ENCODE measurements at regions not wholly inside any gene's neighbourhood (a gene's known extent, or its start where the extent isn't known, plus 50 kb on each side); places are given as distances from the start of the nearest gene placed in this dataset.

- ChIA-PET POLR2A (no interaction called here), CTCF (no interaction called here)
- DNase-seq = no peak
- H3K4me3 Mint-ChIP-seq = no peak overlapping the region
- ATAC-seq = no peak
- no peaks in the 10 kb centered on the region for H3K9me3 Mint-ChIP-seq (ENCODE audit: insufficient read depth)
- H3K27me3 Mint-ChIP-seq (ENCODE audit: low read depth) = no peaks in the 10 kb centered on the region
- H3K27ac Mint-ChIP-seq = no peak overlapping the region
- no peaks in the 10 kb centered on the region for H3K36me3 Mint-ChIP-seq (ENCODE audit: low read depth)
- H3K4me1 Mint-ChIP-seq (ENCODE audit: low read depth) = no peaks in the 10 kb centered on the region
Observed at GRCh38 chr2:120942658-120943057, 207.0 kb downstream of the GLI2 start.

GRCh38 chr2:120943403-120944034, 207.9 kb downstream of the GLI2 start:
- H3K36me3 Mint-ChIP-seq (ENCODE audit: low read depth) = no peaks in the 10 kb centered on the region
- no peak for ATAC-seq
- DNase-seq = no peak
- peak overlapping the region; percentile 24 for H3K27ac Mint-ChIP-seq
- no peaks in the 10 kb centered on the region for H3K27me3 Mint-ChIP-seq (ENCODE audit: low read depth)
- no peak overlapping the region for H3K4me3 Mint-ChIP-seq
- POLR2A ChIA-PET = no interaction called here
- no peaks in the 10 kb centered on the region for H3K4me1 Mint-ChIP-seq (ENCODE audit: low read depth)
- H3K9me3 Mint-ChIP-seq (ENCODE audit: insufficient read depth) = no peaks in the 10 kb centered on the region
- CTCF ChIA-PET = no interaction called here

- DNase-seq (no peak), ATAC-seq (no peak)
- CTCF ChIA-PET = no interaction called here
- Mint-ChIP-seq H3K27me3 (ENCODE audit: low read depth) (no peaks in the 10 kb centered on the region), H3K9me3 (ENCODE audit: insufficient read depth) (no peaks in the 10 kb centered on the region), H3K36me3 (ENCODE audit: low read depth) (no peaks in the 10 kb centered on the region), H3K4me1 (ENCODE audit: low read depth) (no peaks in the 10 kb centered on the region), H3K4me3 (no peak overlapping the region), H3K27ac (no peak overlapping the region)
- POLR2A ChIA-PET = no interaction called here
Observed at GRCh38 chr2:120944575-120944974, 208.9 kb downstream of the GLI2 start.

- Mint-ChIP-seq H3K4me1 (ENCODE audit: low read depth) (no peaks in the 10 kb centered on the region), H3K27ac (no peak overlapping the region), H3K9me3 (ENCODE audit: insufficient read depth) (no peaks in the 10 kb centered on the region), H3K36me3 (ENCODE audit: low read depth) (no peaks in the 10 kb centered on the region), H3K4me3 (no peak overlapping the region), H3K27me3 (ENCODE audit: low read depth) (no peaks in the 10 kb centered on the region)
- no peak for DNase-seq
- ChIA-PET CTCF (no interaction called here), POLR2A (no interaction called here)
- no peak for ATAC-seq
Observed at GRCh38 chr2:120945091-120945490, 209.4 kb downstream of the GLI2 start.

GRCh38 chr2:120945832-120946499, 210.3 kb downstream of the GLI2 start:
- no peak overlapping the region for H3K4me3 Mint-ChIP-seq
- H3K27me3 Mint-ChIP-seq (ENCODE audit: low read depth) = no peaks in the 10 kb centered on the region
- H3K27ac Mint-ChIP-seq = no peak overlapping the region
- ATAC-seq (no peak), DNase-seq (no peak)
- H3K36me3 Mint-ChIP-seq (ENCODE audit: low read depth) = no peaks in the 10 kb centered on the region
- H3K9me3 Mint-ChIP-seq (ENCODE audit: insufficient read depth) = no peaks in the 10 kb centered on the region
- H3K4me1 Mint-ChIP-seq (ENCODE audit: low read depth) = no peaks in the 10 kb centered on the region
- ChIA-PET CTCF (no interaction called here), POLR2A (no interaction called here)

GRCh38 chr2:120947327-120947726, 211.7 kb downstream of the GLI2 start:
- no peak overlapping the region for H3K4me3 Mint-ChIP-seq
- CTCF ChIA-PET = no interaction called here
- H3K36me3 Mint-ChIP-seq (ENCODE audit: low read depth) = no peaks in the 10 kb centered on the region
- H3K27me3 Mint-ChIP-seq (ENCODE audit: low read depth) = no peaks in the 10 kb centered on the region
- DNase-seq (no peak), ATAC-seq (no peak)
- POLR2A ChIA-PET = interaction anchor here (0.6 kb wide), 1 partner anchor 8 kb away, joined by 3 read pairs; no protein-coding TSS in a partner anchor
- H3K27ac Mint-ChIP-seq = no peak overlapping the region
- no peaks in the 10 kb centered on the region for H3K9me3 Mint-ChIP-seq (ENCODE audit: insufficient read depth)
- H3K4me1 Mint-ChIP-seq (ENCODE audit: low read depth) = no peaks in the 10 kb centered on the region

GRCh38 chr2:120947982-120948661, 212.5 kb downstream of the GLI2 start:
- no peak overlapping the region for H3K27ac Mint-ChIP-seq
- DNase-seq (no peak), ATAC-seq (no peak)
- no peak overlapping the region for H3K4me3 Mint-ChIP-seq
- no peaks in the 10 kb centered on the region for H3K27me3 Mint-ChIP-seq (ENCODE audit: low read depth)
- H3K36me3 Mint-ChIP-seq (ENCODE audit: low read depth) = no peaks in the 10 kb centered on the region
- no peaks in the 10 kb centered on the region for H3K4me1 Mint-ChIP-seq (ENCODE audit: low read depth)
- ChIA-PET POLR2A (interaction anchor here (0.6 kb wide), 1 partner anchor 9 kb away, joined by 3 read pairs; no protein-coding TSS in a partner anchor), CTCF (no interaction called here)
- no peaks in the 10 kb centered on the region for H3K9me3 Mint-ChIP-seq (ENCODE audit: insufficient read depth)

- no peaks in the 10 kb centered on the region for H3K27me3 Mint-ChIP-seq (ENCODE audit: low read depth)
- DNase-seq (no peak), ATAC-seq (no peak)
- H3K4me1 Mint-ChIP-seq (ENCODE audit: low read depth) = no peaks in the 10 kb centered on the region
- POLR2A ChIA-PET = no interaction called here
- CTCF ChIA-PET = no interaction called here
- no peak overlapping the region for H3K27ac Mint-ChIP-seq
- no peak overlapping the region for H3K4me3 Mint-ChIP-seq
- no peaks in the 10 kb centered on the region for H3K36me3 Mint-ChIP-seq (ENCODE audit: low read depth)
- H3K9me3 Mint-ChIP-seq (ENCODE audit: insufficient read depth) = no peaks in the 10 kb centered on the region
Observed at GRCh38 chr2:120948662-120949011, 213.0 kb downstream of the GLI2 start.

- no peak overlapping the region for H3K27ac Mint-ChIP-seq
- DNase-seq = no peak
- no peaks in the 10 kb centered on the region for H3K36me3 Mint-ChIP-seq (ENCODE audit: low read depth)
- H3K27me3 Mint-ChIP-seq (ENCODE audit: low read depth) = no peaks in the 10 kb centered on the region
- H3K4me3 Mint-ChIP-seq = no peak overlapping the region
- POLR2A ChIA-PET = no interaction called here
- CTCF ChIA-PET = no interaction called here
- no peak for ATAC-seq
- H3K4me1 Mint-ChIP-seq (ENCODE audit: low read depth) = no peaks in the 10 kb centered on the region
- no peaks in the 10 kb centered on the region for H3K9me3 Mint-ChIP-seq (ENCODE audit: insufficient read depth)
Observed at GRCh38 chr2:120949027-120949956, 213.6 kb downstream of the GLI2 start.

- Mint-ChIP-seq H3K27me3 (ENCODE audit: low read depth) (no peaks in the 10 kb centered on the region), H3K27ac (no peak overlapping the region), H3K4me1 (ENCODE audit: low read depth) (no peaks in the 10 kb centered on the region), H3K9me3 (ENCODE audit: insufficient read depth) (no peaks in the 10 kb centered on the region), H3K4me3 (no peak overlapping the region), H3K36me3 (ENCODE audit: low read depth) (no peaks in the 10 kb centered on the region)
- ATAC-seq (no peak), DNase-seq (no peak)
- POLR2A ChIA-PET = no interaction called here
- CTCF ChIA-PET = no interaction called here
Observed at GRCh38 chr2:120949957-120950590, 214.4 kb downstream of the GLI2 start.

GRCh38 chr2:120951693-120952092, 216.0 kb downstream of the GLI2 start:
- CTCF ChIA-PET = no interaction called here
- POLR2A ChIA-PET = no interaction called here
- Mint-ChIP-seq H3K4me1 (ENCODE audit: low read depth) (no peaks in the 10 kb centered on the region), H3K4me3 (no peak overlapping the region), H3K36me3 (ENCODE audit: low read depth) (no peaks in the 10 kb centered on the region), H3K9me3 (ENCODE audit: insufficient read depth) (no peaks in the 10 kb centered on the region), H3K27ac (no peak overlapping the region), H3K27me3 (ENCODE audit: low read depth) (no peaks in the 10 kb centered on the region)
- no peak for DNase-seq
- ATAC-seq = no peak

- Mint-ChIP-seq H3K36me3 (ENCODE audit: low read depth) (no peaks in the 10 kb centered on the region), H3K4me1 (ENCODE audit: low read depth) (no peaks in the 10 kb centered on the region), H3K27ac (no peak overlapping the region), H3K27me3 (ENCODE audit: low read depth) (no peaks in the 10 kb centered on the region), H3K4me3 (no peak overlapping the region), H3K9me3 (ENCODE audit: insufficient read depth) (no peaks in the 10 kb centered on the region)
- CTCF ChIA-PET = no interaction called here
- DNase-seq (no peak), ATAC-seq (no peak)
- POLR2A ChIA-PET = no interaction called here
Observed at GRCh38 chr2:120952318-120952717, 216.7 kb downstream of the GLI2 start.
